ENCODE measurements at regions not wholly inside any gene's neighbourhood (a gene's known extent, or its start where the extent isn't known, plus 50 kb on each side); places are given as distances from the start of the nearest gene placed in this dataset.

- TF ChIP-seq CTCF (IDR thresholded peaks at IDR 0.05) (no peak), POLR2AphosphoS5 (IDR thresholded peaks at IDR 0.05) (no peak)
Measured at GRCh38 chr17:12554251-12554650, 111.4 kb upstream of the MYOCD start.
